Neural cell (in vitro differentiated cells): ENCODE measurements at regions not wholly inside any gene's neighbourhood (a gene's known extent, or its start where the extent isn't known, plus 50 kb on each side); places are given as distances from the start of the nearest gene placed in this dataset.

ENCODE experiments used
- EP300 ChIP-seq: fragments of 450-650 bp; conservative IDR thresholded peaks from 2 replicates; pipeline ENCODE4 v1.6.1; 2014; ENCODE audit warnings: antibody characterized with exemption, mild to moderate bottlenecking, moderate library complexity; ENCODE audit not compliant: poor library complexity, severe bottlenecking
- EZH2 ChIP-seq: fragments of 200-600, 300-800 bp; shearing (Covaris generic), sonication (generic); IDR thresholded peaks from 2 replicates; pipeline ENCODE4 v1.6.1; 2014; ENCODE audit warnings: antibody characterized with exemption, low read length, borderline replicate concordance, mild to moderate bottlenecking; ENCODE audit not compliant: insufficient read depth, poor library complexity, severe bottlenecking
- RAD21 ChIP-seq: fragments of 450-650 bp; conservative IDR thresholded peaks from 2 replicates; pipeline ENCODE4 v1.6.1; 2014; ENCODE audit warnings: antibody characterized with exemption, mild to moderate bottlenecking, moderate library complexity
- SMC3 ChIP-seq: fragments of 450-650 bp; conservative IDR thresholded peaks from 2 replicates; pipeline ENCODE4 v1.6.1; 2014; ENCODE audit warnings: antibody characterized with exemption, mild to moderate bottlenecking, moderate library complexity; ENCODE audit not compliant: poor library complexity
- TAF1 ChIP-seq: IDR thresholded peaks from 2 replicates; pipeline ENCODE4 v1.6.1; 2012; ENCODE audit warnings: low read depth
- TF ChIP-seq, protein P1 (sequence below): IDR thresholded peaks from 2 replicates; pipeline ENCODE4 v1.6.1; 2012; ENCODE audit warnings: borderline replicate concordance
- TF ChIP-seq, protein P2 (sequence below): fragments of 450-650 bp; IDR thresholded peaks from 2 replicates; pipeline ENCODE4 v1.5.1; 2014; ENCODE audit warnings: antibody characterized with exemption, mild to moderate bottlenecking, moderate library complexity; ENCODE audit not compliant: poor library complexity, severe bottlenecking

DNA sequence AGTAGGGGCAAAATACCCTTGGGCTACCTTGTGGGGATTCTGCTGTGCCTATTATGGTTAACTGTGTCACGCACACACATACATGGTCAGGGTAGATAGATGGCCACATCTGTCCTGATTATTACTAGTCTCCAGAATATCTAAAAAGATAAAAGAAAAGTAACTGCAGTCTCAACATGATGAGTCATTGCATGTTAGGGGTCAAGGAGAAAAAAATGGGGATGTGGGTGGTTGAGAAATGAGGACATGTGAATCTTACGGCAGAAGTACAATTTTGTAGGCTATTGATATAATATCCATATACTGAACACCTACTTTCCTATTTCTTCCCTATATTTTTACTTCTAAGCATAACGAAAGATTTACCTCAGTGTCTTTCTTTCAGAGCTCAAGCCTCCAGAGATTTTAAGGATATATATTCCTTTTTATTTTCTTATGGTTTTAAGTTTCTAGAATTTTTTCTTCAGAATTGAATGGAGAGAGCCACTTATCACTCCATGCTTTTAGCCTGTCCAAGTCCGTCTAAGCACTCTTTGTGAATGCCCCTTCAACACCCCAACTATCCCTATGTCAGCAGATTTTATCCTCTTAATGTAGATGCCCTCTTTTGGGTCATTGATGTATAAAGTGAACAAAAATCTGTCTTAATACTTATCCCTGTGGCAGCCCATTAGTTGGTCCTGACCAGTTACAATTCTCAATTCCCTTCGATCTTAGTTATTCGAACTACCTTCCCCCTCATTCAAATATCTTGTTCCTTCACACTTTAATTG lies 642.2 kb downstream of the IQCM start:
- TF ChIP-seq EP300 (no peak), EZH2 (no peak), SMC3 (no peak), RAD21 (no peak), TAF1 (no peak)
- TF ChIP-seq, protein P1, sequence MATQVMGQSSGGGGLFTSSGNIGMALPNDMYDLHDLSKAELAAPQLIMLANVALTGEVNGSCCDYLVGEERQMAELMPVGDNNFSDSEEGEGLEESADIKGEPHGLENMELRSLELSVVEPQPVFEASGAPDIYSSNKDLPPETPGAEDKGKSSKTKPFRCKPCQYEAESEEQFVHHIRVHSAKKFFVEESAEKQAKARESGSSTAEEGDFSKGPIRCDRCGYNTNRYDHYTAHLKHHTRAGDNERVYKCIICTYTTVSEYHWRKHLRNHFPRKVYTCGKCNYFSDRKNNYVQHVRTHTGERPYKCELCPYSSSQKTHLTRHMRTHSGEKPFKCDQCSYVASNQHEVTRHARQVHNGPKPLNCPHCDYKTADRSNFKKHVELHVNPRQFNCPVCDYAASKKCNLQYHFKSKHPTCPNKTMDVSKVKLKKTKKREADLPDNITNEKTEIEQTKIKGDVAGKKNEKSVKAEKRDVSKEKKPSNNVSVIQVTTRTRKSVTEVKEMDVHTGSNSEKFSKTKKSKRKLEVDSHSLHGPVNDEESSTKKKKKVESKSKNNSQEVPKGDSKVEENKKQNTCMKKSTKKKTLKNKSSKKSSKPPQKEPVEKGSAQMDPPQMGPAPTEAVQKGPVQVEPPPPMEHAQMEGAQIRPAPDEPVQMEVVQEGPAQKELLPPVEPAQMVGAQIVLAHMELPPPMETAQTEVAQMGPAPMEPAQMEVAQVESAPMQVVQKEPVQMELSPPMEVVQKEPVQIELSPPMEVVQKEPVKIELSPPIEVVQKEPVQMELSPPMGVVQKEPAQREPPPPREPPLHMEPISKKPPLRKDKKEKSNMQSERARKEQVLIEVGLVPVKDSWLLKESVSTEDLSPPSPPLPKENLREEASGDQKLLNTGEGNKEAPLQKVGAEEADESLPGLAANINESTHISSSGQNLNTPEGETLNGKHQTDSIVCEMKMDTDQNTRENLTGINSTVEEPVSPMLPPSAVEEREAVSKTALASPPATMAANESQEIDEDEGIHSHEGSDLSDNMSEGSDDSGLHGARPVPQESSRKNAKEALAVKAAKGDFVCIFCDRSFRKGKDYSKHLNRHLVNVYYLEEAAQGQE = no peak
- TF ChIP-seq, protein P2, sequence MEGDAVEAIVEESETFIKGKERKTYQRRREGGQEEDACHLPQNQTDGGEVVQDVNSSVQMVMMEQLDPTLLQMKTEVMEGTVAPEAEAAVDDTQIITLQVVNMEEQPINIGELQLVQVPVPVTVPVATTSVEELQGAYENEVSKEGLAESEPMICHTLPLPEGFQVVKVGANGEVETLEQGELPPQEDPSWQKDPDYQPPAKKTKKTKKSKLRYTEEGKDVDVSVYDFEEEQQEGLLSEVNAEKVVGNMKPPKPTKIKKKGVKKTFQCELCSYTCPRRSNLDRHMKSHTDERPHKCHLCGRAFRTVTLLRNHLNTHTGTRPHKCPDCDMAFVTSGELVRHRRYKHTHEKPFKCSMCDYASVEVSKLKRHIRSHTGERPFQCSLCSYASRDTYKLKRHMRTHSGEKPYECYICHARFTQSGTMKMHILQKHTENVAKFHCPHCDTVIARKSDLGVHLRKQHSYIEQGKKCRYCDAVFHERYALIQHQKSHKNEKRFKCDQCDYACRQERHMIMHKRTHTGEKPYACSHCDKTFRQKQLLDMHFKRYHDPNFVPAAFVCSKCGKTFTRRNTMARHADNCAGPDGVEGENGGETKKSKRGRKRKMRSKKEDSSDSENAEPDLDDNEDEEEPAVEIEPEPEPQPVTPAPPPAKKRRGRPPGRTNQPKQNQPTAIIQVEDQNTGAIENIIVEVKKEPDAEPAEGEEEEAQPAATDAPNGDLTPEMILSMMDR = no peak
